HepG2 (cell line): ENCODE measurements at regions not wholly inside any gene's neighbourhood (a gene's known extent, or its start where the extent isn't known, plus 50 kb on each side); places are given as distances from the start of the nearest gene placed in this dataset.

Experiments
- PPARG ChIP-seq: conservative IDR thresholded peaks from 2 replicates; pipeline ENCODE4 v1.6.1; 2016; ENCODE audit warnings: missing biosample characterization, missing genetic modification reagents
- ZC3H13 ChIP-seq: sonication (generic); formaldehyde crosslinking; IDR thresholded peaks from 2 replicates; pipeline ENCODE4 v1.8.1; 2023; ENCODE audit warnings: mild to moderate bottlenecking, missing genetic modification reagents, moderate library complexity
- ZNF430 ChIP-seq: sonication (generic); formaldehyde crosslinking; IDR thresholded peaks from 2 replicates; pipeline ENCODE4 v1.9.0; 2021; ENCODE audit warnings: mild to moderate bottlenecking, missing genetic modification reagents
- ZNF672 ChIP-seq: sonication (generic); formaldehyde crosslinking; IDR thresholded peaks from 2 replicates; pipeline ENCODE4 v1.8.1; 2022; ENCODE audit warnings: missing genetic modification reagents
- TF ChIP-seq, protein P1 (sequence below), 2 experiments: fragments of 450-650 bp in 1 of 2; sonication (generic) in 1 of 2; formaldehyde crosslinking in 1 of 2; IDR thresholded peaks; 2 replicates each; pipeline versions ENCODE4 v1.6.1 to v1.8.0; 2016 to 2022; ENCODE audit warnings: antibody characterized with exemption in 1 of 2, mild to moderate bottlenecking in 1 of 2, missing genetic modification reagents in 1 of 2
- TF ChIP-seq, protein P2 (sequence below): IDR thresholded peaks from 2 replicates; pipeline ENCODE4 v1.6.1; 2016; ENCODE audit warnings: control low read depth

DNA sequence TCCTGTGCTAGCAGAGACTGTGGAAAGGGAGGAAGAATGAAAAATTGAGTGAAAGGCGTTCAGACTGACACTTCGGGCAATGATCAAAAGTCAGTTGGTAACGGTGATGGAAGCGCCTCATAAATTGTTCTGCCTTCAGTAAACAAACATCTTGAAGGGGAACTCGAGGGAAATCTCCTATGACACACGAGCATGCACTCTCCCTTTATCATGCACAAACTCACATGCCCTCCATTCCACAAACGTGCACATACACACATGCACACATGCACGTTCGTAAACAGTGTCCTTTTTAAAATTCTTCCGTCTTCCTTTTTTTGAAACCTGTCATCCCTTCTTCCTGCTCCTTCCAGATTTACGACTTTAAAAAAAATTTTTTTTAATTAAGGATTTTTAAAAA, 77.8 kb upstream of the TMEM45B start (continued):
- TF ChIP-seq, protein P1, sequence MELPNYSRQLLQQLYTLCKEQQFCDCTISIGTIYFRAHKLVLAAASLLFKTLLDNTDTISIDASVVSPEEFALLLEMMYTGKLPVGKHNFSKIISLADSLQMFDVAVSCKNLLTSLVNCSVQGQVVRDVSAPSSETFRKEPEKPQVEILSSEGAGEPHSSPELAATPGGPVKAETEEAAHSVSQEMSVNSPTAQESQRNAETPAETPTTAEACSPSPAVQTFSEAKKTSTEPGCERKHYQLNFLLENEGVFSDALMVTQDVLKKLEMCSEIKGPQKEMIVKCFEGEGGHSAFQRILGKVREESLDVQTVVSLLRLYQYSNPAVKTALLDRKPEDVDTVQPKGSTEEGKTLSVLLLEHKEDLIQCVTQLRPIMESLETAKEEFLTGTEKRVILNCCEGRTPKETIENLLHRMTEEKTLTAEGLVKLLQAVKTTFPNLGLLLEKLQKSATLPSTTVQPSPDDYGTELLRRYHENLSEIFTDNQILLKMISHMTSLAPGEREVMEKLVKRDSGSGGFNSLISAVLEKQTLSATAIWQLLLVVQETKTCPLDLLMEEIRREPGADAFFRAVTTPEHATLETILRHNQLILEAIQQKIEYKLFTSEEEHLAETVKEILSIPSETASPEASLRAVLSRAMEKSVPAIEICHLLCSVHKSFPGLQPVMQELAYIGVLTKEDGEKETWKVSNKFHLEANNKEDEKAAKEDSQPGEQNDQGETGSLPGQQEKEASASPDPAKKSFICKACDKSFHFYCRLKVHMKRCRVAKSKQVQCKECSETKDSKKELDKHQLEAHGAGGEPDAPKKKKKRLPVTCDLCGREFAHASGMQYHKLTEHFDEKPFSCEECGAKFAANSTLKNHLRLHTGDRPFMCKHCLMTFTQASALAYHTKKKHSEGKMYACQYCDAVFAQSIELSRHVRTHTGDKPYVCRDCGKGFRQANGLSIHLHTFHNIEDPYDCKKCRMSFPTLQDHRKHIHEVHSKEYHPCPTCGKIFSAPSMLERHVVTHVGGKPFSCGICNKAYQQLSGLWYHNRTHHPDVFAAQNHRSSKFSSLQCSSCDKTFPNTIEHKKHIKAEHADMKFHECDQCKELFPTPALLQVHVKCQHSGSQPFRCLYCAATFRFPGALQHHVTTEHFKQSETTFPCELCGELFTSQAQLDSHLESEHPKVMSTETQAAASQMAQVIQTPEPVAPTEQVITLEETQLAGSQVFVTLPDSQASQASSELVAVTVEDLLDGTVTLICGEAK (IDR thresholded peaks at IDR 0.05): no peak
- TF ChIP-seq, protein P1 (CRISPR knock-in tag; IDR thresholded peaks at IDR 0.05): no peak
- no peak for TF ChIP-seq PPARG (CRISPR knock-in tag)
- TF ChIP-seq, protein P2, sequence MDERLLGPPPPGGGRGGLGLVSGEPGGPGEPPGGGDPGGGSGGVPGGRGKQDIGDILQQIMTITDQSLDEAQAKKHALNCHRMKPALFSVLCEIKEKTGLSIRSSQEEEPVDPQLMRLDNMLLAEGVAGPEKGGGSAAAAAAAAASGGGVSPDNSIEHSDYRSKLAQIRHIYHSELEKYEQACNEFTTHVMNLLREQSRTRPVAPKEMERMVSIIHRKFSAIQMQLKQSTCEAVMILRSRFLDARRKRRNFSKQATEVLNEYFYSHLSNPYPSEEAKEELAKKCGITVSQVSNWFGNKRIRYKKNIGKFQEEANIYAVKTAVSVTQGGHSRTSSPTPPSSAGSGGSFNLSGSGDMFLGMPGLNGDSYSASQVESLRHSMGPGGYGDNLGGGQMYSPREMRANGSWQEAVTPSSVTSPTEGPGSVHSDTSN (CRISPR knock-in tag): no peak
- no peak for TF ChIP-seq ZNF672
- TF ChIP-seq ZNF430: no peak
- no peak for TF ChIP-seq ZC3H13 (CRISPR knock-in tag)
